ENCODE measurements at regions not wholly inside any gene's neighbourhood (a gene's known extent, or its start where the extent isn't known, plus 50 kb on each side); places are given as distances from the start of the nearest gene placed in this dataset.
"Not testable (repeated sequence)": the region's sequence is repeated elsewhere in the genome, so short reads cannot be mapped to it uniquely, and the experiment has no call there.

DNA sequence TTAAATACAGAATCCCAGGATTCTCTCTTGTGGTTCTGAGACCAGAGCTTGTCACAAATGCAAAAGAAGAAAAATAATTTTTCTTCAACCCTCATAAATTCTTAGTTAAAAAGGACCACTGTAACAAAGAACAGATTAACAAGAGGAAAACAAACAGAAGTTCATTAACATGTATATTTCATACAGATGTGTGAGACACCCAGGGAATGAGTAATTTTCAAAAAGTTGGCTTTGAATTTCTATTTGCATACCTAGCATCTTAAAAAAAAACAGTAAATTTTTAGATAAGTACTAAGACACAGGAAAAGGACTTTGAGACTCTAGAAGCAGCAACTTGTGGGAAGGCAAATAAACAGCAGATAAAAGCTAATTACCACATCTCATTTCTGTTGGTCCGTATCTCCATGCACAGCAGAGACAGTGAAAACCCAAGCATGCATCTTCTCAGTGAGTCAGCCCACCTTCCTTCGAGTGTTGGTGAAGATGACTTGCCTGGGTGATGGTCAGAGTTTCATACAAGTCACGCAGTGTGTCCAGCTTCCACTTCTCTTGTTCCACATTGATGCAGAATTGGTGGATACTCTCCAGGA lies 399.9 kb upstream of the ADAMTS5 start:
- Histone ChIP-seq H3K9ac (ENCODE audit: low read depth in 1 of 3, low read length in 3 of 3) (no peak overlapping the region), H3K4me1 (ENCODE audit: control insufficient read depth in 3 of 3, insufficient read depth in 3 of 3, low read length in 3 of 3) (no peaks in the 10 kb centered on the region), H3K27me3 (ENCODE audit: control insufficient read depth in 3 of 3, insufficient read depth in 3 of 3, low read length in 3 of 3) (no peaks in the 10 kb centered on the region), H3K36me3 (ENCODE audit: control insufficient read depth in 3 of 3, insufficient read depth in 3 of 3, low read length in 3 of 3) (no peaks in the 10 kb centered on the region), H3K9me3 (ENCODE audit: control insufficient read depth in 3 of 3, low read length in 3 of 3) (no peaks in the 10 kb centered on the region), H3K27ac (ENCODE audit: low read depth, low read length) (no peak overlapping the region), H3K4me3 (ENCODE audit: low read length in 3 of 3) (no peak overlapping the region)

DNA sequence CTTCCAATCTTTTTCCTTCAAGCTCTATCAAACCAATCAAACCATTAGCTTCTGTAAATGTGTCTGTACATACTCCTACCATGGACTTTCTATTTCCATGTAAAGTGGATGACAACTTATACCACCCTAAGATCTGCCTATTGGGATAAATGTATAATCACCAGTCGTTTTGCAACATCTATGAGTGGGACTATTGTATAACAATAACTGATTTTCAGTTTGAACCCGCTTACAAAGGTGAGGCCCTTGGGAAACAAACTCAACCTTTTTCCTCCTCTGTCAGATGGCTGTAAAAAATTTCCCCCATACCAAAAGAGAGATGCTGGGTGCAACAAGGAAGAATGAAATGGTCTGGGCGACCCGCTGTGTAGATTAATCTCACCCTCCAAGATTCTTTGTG lies 399.1 kb upstream of the ADAMTS5 start:
- Histone ChIP-seq H3K9ac (ENCODE audit: low read depth in 1 of 3, low read length in 3 of 3) (no peak overlapping the region), H3K4me1 (ENCODE audit: control insufficient read depth in 3 of 3, insufficient read depth in 3 of 3, low read length in 3 of 3) (no peaks in the 10 kb centered on the region), H3K9me3 (ENCODE audit: control insufficient read depth in 3 of 3, low read length in 3 of 3) (no peaks in the 10 kb centered on the region), H3K27me3 (ENCODE audit: control insufficient read depth in 3 of 3, insufficient read depth in 3 of 3, low read length in 3 of 3) (no peaks in the 10 kb centered on the region), H3K4me3 (ENCODE audit: low read length in 3 of 3) (no peak overlapping the region), H3K27ac (ENCODE audit: low read depth, low read length) (no peak overlapping the region), H3K36me3 (ENCODE audit: control insufficient read depth in 3 of 3, insufficient read depth in 3 of 3, low read length in 3 of 3) (no peaks in the 10 kb centered on the region)

DNA sequence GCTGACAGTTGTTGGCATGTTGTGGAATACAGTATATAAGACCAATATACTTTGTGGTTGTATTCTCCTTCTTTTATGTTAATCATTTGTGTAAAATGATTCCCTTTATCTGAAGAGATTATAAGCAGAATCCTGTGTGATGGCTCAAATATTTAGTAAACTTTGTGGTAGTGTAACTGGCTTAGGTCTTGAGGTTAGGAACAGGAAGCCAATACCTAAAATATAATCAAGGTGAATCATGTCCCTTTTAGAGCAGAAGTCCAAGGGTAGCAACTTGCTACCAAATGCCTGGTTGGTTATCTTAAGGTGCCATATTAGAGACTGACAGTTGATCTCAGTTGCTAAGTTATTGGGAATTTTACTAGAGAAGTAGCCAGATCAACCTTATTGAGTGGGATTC lies 398.5 kb upstream of the ADAMTS5 start:
- Histone ChIP-seq H3K27me3 (ENCODE audit: control insufficient read depth in 3 of 3, insufficient read depth in 3 of 3, low read length in 3 of 3) (no peaks in the 10 kb centered on the region), H3K9me3 (ENCODE audit: control insufficient read depth in 3 of 3, low read length in 3 of 3) (no peaks in the 10 kb centered on the region), H3K9ac (ENCODE audit: low read depth in 1 of 3, low read length in 3 of 3) (no peak overlapping the region), H3K4me3 (ENCODE audit: low read length in 3 of 3) (no peak overlapping the region), H3K36me3 (ENCODE audit: control insufficient read depth in 3 of 3, insufficient read depth in 3 of 3, low read length in 3 of 3) (no peaks in the 10 kb centered on the region), H3K27ac (ENCODE audit: low read depth, low read length) (no peak overlapping the region), H3K4me1 (ENCODE audit: control insufficient read depth in 3 of 3, insufficient read depth in 3 of 3, low read length in 3 of 3) (no peaks in the 10 kb centered on the region)

DNA sequence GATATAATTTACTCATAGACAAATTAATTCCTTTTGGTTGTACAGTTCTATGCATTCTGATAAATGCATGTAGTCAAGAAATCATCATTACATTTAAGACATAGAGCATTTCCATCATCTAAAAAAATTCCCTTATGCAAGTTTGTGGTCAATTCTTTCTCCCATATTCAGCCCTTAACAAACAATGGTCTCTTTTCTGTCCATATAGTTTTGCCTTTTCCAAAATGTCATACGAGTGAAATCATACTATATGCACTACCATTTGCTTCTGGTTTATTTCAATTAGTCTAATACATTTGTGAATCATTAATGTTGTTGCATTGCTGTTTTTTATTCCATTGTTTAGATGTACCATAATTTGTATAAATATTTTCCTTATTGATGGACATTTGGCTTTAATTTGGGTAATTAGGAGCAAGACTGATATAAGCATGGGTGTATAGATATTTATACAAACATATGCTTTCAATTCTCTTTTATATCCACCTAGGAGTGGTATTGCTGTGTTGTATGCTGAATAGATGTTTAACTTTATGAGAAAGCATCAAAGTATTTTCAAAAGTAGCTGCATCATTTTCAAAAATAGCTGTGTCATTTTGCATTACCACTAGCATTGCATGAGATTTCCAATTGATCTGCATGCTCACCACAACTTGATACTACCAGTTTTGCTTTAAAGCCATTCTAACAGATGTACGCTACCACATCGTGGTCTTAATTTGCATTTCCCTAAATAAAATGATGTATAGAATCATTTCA lies 397.0 kb upstream of the ADAMTS5 start:
- Histone ChIP-seq H3K9ac (ENCODE audit: low read depth in 1 of 3, low read length in 3 of 3) (no peak overlapping the region), H3K27me3 (ENCODE audit: control insufficient read depth in 3 of 3, insufficient read depth in 3 of 3, low read length in 3 of 3) (no peaks in the 10 kb centered on the region), H3K4me1 (ENCODE audit: control insufficient read depth in 3 of 3, insufficient read depth in 3 of 3, low read length in 3 of 3) (no peaks in the 10 kb centered on the region), H3K4me3 (ENCODE audit: low read length in 3 of 3) (no peak overlapping the region), H3K9me3 (ENCODE audit: control insufficient read depth in 3 of 3, low read length in 3 of 3) (no peaks in the 10 kb centered on the region), H3K27ac (ENCODE audit: low read depth, low read length) (no peak overlapping the region), H3K36me3 (ENCODE audit: control insufficient read depth in 3 of 3, insufficient read depth in 3 of 3, low read length in 3 of 3) (no peaks in the 10 kb centered on the region)

DNA sequence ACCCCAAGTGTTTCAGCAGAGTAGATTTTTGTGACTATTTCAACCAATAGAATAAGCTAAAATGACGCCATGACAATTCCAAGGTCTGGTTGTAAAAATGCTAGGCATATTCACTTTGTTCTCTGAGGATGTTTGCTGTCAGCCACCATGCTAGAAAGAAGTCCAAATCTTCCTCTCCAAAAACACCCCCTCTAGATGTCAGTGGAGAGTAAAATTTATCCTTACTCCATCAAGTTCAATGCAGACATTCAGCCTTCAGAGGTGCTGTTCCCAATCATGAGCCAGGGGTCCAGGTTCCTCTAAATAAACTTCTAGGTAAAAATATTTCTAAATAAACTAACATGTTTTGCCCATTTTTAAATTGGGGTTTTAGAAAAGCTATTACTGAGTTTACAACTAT lies 395.4 kb upstream of the ADAMTS5 start:
- Histone ChIP-seq H3K9me3 (ENCODE audit: control insufficient read depth in 3 of 3, low read length in 3 of 3) (no peaks in the 10 kb centered on the region), H3K4me1 (ENCODE audit: control insufficient read depth in 3 of 3, insufficient read depth in 3 of 3, low read length in 3 of 3) (no peaks in the 10 kb centered on the region), H3K9ac (ENCODE audit: low read depth in 1 of 3, low read length in 3 of 3) (no peak overlapping the region), H3K27ac (ENCODE audit: low read depth, low read length) (no peak overlapping the region), H3K27me3 (ENCODE audit: control insufficient read depth in 3 of 3, insufficient read depth in 3 of 3, low read length in 3 of 3) (no peaks in the 10 kb centered on the region), H3K36me3 (ENCODE audit: control insufficient read depth in 3 of 3, insufficient read depth in 3 of 3, low read length in 3 of 3) (no peaks in the 10 kb centered on the region), H3K4me3 (ENCODE audit: low read length in 3 of 3) (no peak overlapping the region)

DNA sequence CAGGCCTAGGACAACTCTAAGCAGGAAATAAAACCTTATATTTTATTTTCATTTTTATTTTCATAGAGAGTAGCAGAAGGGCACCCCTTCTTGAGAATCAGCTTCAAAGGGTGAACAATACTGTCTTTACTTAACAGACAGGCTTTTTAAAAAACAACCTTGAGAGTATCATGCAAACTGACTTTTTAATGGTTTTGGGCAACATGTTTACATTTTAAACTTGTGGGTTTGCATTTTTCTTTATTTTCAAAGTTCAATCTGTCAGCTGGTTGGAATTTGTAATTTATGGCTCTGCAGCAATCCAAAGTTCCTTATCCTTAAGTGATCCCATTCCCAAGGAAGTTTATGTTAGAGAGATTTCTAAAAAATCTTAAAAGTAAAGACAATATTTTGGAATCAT lies 392.3 kb upstream of the ADAMTS5 start:
- Histone ChIP-seq H3K27me3 (ENCODE audit: control insufficient read depth in 3 of 3, insufficient read depth in 3 of 3, low read length in 3 of 3) (no peaks in the 10 kb centered on the region), H3K4me3 (ENCODE audit: low read length in 3 of 3) (no peak overlapping the region), H3K9ac (ENCODE audit: low read depth in 1 of 3, low read length in 3 of 3) (no peak overlapping the region), H3K36me3 (ENCODE audit: control insufficient read depth in 3 of 3, insufficient read depth in 3 of 3, low read length in 3 of 3) (no peaks in the 10 kb centered on the region), H3K4me1 (ENCODE audit: control insufficient read depth in 3 of 3, insufficient read depth in 3 of 3, low read length in 3 of 3) (no peaks in the 10 kb centered on the region), H3K9me3 (ENCODE audit: control insufficient read depth in 3 of 3, low read length in 3 of 3) (no peaks in the 10 kb centered on the region), H3K27ac (ENCODE audit: low read depth, low read length) (no peak overlapping the region)

DNA sequence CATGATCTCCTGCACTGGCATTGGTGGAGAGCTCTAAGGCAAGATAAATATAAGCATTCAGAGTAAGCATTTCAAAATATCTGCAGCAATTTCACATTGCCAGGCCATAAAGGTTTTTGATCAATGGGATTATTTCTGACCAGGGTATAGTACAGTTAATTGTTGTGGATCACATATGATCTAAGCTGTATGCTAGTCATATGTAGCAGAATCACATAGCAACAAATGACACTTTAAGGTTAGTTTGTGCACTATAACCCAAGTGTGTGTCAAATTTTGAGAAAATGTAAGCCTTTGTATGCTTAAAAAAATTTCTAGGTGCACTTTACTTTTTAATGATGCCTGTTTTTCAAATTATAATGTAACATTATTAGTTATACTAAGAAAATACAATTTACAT lies 386.0 kb upstream of the ADAMTS5 start:
- Histone ChIP-seq H3K27me3 (ENCODE audit: control insufficient read depth in 3 of 3, insufficient read depth in 3 of 3, low read length in 3 of 3) (no peaks in the 10 kb centered on the region), H3K4me1 (ENCODE audit: control insufficient read depth in 3 of 3, insufficient read depth in 3 of 3, low read length in 3 of 3) (no peaks in the 10 kb centered on the region), H3K9me3 (ENCODE audit: control insufficient read depth in 3 of 3, low read length in 3 of 3) (no peaks in the 10 kb centered on the region), H3K36me3 (ENCODE audit: control insufficient read depth in 3 of 3, insufficient read depth in 3 of 3, low read length in 3 of 3) (no peaks in the 10 kb centered on the region), H3K27ac (ENCODE audit: low read depth, low read length) (no peak overlapping the region), H3K4me3 (ENCODE audit: low read length in 3 of 3) (no peak overlapping the region), H3K9ac (ENCODE audit: low read depth in 1 of 3, low read length in 3 of 3) (no peak overlapping the region)

DNA sequence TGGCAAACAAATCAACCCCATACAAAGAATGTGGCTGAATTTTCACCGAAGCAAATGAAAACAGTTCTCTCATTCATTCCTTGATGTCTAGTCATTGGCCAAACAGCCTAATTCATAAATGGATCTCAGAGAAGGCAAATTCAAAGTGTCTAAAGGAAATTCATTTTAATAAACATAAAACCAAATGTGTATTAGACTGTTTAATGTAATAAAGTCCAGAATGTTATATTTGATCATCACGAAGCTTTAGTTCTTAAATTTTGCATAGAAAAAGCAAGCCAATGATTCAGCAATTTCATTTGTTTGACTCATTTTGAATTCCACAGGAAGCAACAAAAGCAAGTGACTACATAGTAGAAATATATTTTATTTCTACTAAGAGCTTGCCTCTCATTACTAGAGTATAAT lies 379.2 kb upstream of the ADAMTS5 start:
- H3K36me3 ChIP-seq (ENCODE audit: control insufficient read depth in 3 of 3, insufficient read depth in 3 of 3, low read length in 3 of 3): no peaks in the 10 kb centered on the region
- no peak overlapping the region for H3K4me3 ChIP-seq (ENCODE audit: low read length in 3 of 3)
- H3K9ac ChIP-seq (ENCODE audit: low read depth in 1 of 3, low read length in 3 of 3): no peak overlapping the region
- no peaks in the 10 kb centered on the region for H3K4me1 ChIP-seq (ENCODE audit: control insufficient read depth in 3 of 3, insufficient read depth in 3 of 3, low read length in 3 of 3)
- H3K9me3 ChIP-seq (ENCODE audit: control insufficient read depth in 3 of 3, low read length in 3 of 3): no peaks in the 10 kb centered on the region
- no peak overlapping the region for H3K27ac ChIP-seq (ENCODE audit: low read depth, low read length)
- no peaks in the 10 kb centered on the region for H3K27me3 ChIP-seq (ENCODE audit: control insufficient read depth in 3 of 3, insufficient read depth in 3 of 3, low read length in 3 of 3)

DNA sequence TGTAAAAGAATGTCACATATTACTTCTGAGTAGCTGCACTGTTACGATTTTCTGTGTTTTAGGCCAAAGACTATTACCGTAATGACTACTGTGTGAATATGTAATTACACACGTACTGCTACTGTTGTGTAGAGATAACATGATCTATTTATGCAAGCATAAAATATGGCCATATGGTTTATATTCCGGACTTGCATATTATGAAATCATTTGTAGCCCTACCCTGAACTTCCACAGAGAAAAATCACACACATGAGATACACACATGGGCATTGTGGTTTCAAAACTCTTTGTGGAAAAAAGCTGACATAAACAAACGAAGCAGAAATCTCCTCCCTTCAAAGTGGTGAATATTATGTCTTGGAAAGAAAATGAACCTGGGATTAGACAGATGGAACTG lies 373.0 kb upstream of the ADAMTS5 start:
- no peaks in the 10 kb centered on the region for H3K36me3 ChIP-seq (ENCODE audit: control insufficient read depth in 3 of 3, insufficient read depth in 3 of 3, low read length in 3 of 3)
- no peak overlapping the region for H3K27ac ChIP-seq (ENCODE audit: low read depth, low read length)
- H3K9me3 ChIP-seq (ENCODE audit: control insufficient read depth in 3 of 3, low read length in 3 of 3): no peaks in the 10 kb centered on the region
- H3K4me1 ChIP-seq (ENCODE audit: control insufficient read depth in 3 of 3, insufficient read depth in 3 of 3, low read length in 3 of 3): no peaks in the 10 kb centered on the region
- H3K9ac ChIP-seq (ENCODE audit: low read depth in 1 of 3, low read length in 3 of 3): no peak overlapping the region
- no peak overlapping the region for H3K4me3 ChIP-seq (ENCODE audit: low read length in 3 of 3)
- H3K27me3 ChIP-seq (ENCODE audit: control insufficient read depth in 3 of 3, insufficient read depth in 3 of 3, low read length in 3 of 3): no peaks in the 10 kb centered on the region

DNA sequence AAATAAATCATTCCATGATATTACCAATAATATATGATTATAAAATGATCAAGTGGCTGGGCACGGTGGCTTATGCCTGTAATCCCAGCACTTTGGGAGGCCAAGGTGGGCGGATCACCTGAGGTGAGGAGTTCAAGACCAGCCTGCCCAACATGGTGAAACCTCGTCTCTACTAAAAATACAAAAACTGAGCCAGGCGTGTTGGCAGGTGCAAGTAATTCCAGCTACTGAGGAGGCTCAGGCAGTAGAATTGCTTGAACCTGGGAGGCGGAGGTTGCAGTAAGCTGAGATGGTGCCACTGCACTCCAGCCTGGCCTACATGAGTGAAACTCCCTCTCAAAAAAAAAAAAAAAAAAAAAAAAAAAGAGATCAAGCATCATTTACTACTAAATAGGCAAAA lies 371.1 kb upstream of the ADAMTS5 start:
- not testable (repeated sequence) for H3K27me3 ChIP-seq (ENCODE audit: control insufficient read depth in 3 of 3, insufficient read depth in 3 of 3, low read length in 3 of 3); H3K4me1 ChIP-seq (ENCODE audit: control insufficient read depth in 3 of 3, insufficient read depth in 3 of 3, low read length in 3 of 3); H3K4me3 ChIP-seq (ENCODE audit: low read length in 3 of 3); H3K9me3 ChIP-seq (ENCODE audit: control insufficient read depth in 3 of 3, low read length in 3 of 3); H3K27ac ChIP-seq (ENCODE audit: low read depth, low read length); H3K9ac ChIP-seq (ENCODE audit: low read depth in 1 of 3, low read length in 3 of 3); H3K36me3 ChIP-seq (ENCODE audit: control insufficient read depth in 3 of 3, insufficient read depth in 3 of 3, low read length in 3 of 3)

Data from skeletal muscle tissue (tissue), 3 donors.